ENCODE measurements at regions not wholly inside any gene's neighbourhood (a gene's known extent, or its start where the extent isn't known, plus 50 kb on each side); places are given as distances from the start of the nearest gene placed in this dataset.

DNA sequence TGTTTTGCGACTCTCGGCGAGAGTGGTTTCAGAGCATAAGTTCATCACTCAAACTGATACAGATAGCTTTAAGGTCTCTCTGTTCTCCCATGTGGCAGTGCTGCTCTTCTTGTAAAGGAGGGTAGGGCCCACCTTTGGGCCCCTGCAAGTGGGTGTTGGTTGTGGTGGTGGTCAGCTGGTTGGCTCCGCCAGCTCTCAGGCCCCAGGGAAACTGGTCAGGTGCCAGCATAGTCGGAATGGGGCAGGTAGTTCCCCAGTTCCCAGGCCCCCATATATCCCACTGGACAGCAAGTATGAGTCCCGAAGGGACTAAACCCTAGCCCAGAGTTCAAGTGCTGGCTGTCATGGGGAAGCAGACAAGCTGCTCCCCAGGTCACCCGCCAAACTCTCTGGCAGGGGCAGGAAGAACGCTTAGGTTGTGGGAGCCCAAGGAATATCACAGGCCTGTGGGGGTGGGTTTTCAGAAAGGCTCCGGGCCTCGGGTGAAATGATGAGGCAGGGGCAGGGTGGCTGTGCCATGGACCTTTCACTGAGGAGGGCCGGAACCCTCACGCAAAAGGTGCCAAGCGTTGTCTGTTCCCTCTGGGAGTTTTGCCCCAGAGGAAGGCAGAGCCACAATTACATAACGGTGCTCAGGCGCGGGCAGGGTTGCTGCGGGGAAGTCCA is 185.1 kb downstream of the EFHB start:
- H3K4me1 Mint-ChIP-seq: no peaks in the 10 kb centered on the region
- no peaks in the 10 kb centered on the region for H3K36me3 Mint-ChIP-seq (ENCODE audit: low read depth)
- no peak for ATAC-seq (replicated peaks)

DNA sequence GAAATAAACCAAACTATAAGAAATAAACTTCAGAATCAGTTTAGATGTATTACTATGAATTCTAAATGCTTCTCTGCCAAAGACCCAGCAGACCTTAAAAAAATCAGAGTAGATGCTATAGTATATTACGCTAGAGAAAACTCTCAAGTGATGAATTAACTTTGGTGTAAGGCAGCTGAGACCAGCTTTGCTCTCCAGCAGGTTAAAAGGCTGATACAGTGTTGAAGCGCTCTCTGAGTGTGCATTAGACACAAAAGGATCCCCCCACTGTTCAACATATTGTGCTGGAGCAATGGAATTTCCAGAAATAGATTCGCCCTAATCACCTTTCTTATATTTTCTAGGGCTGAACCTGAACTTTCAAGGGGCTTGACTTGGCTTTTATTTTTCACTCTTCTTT is 190.0 kb downstream of the EFHB start:
- Mint-ChIP-seq H3K4me1 (no peaks in the 10 kb centered on the region), H3K9me3 (no peaks in the 10 kb centered on the region), H3K4me3 (no peak overlapping the region), H3K27me3 (peaks cover 8% of the 10 kb centered on the region), H3K27ac (no peak overlapping the region), H3K36me3 (ENCODE audit: low read depth) (no peaks in the 10 kb centered on the region)
- no peak for ATAC-seq (replicated peaks)

More for the DNA sequence above, 185.1 kb downstream of the EFHB start:
- H3K4me3 Mint-ChIP-seq: no peak overlapping the region
- H3K27me3 Mint-ChIP-seq: no peaks in the 10 kb centered on the region
- no peak overlapping the region for H3K27ac Mint-ChIP-seq
- peaks cover 4% of the 10 kb centered on the region for H3K9me3 Mint-ChIP-seq

DNA sequence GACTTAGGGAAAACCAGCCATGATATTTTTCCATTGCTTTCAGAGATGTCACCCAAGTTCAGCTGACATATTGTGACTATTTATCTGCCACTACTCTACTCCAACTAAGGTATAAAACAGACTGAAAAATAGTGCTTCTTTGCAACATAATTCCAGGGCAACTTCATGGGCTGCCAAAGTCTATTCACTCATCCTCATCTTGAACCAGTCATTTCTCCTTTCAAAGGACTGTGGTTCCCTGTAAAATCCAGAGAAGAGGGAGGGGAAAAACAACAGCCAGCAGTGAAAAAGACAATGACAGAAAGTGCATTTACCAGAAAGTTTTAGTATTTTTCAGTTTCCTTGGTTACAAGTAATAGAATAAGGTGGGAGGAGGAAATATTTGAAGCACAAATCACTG is 191.1 kb downstream of the EFHB start:
- Mint-ChIP-seq H3K27me3 (peaks cover 12% of the 10 kb centered on the region), H3K4me3 (no peak overlapping the region), H3K36me3 (ENCODE audit: low read depth) (no peaks in the 10 kb centered on the region), H3K9me3 (no peaks in the 10 kb centered on the region), H3K27ac (no peak overlapping the region), H3K4me1 (no peaks in the 10 kb centered on the region)
- ATAC-seq (replicated peaks): no peak

DNA sequence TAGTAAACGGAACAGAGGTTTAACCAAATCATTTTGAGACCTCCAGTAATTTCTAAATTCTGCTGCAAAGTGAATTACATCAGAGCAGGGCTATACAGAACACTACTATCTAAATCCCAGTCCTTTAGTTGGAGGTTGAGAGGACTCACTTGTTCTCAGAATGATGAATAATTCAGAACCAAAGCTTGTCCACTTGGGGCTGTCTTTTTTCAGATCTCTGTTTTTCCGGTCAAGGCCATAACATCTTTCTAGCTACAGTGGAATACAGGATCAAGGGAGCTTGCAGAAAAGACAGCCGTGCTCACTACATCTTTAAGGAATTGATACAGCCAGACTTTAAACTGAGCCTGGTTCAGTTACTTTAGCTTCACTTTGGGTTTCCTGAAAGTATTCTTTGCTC is 194.5 kb downstream of the EFHB start:
- ATAC-seq (replicated peaks): no peak
- H3K36me3 Mint-ChIP-seq (ENCODE audit: low read depth): no peaks in the 10 kb centered on the region
- H3K4me3 Mint-ChIP-seq: no peak overlapping the region
- no peaks in the 10 kb centered on the region for H3K9me3 Mint-ChIP-seq
- no peaks in the 10 kb centered on the region for H3K4me1 Mint-ChIP-seq
- H3K27ac Mint-ChIP-seq: no peak overlapping the region
- H3K27me3 Mint-ChIP-seq: peaks cover 20% of the 10 kb centered on the region

DNA sequence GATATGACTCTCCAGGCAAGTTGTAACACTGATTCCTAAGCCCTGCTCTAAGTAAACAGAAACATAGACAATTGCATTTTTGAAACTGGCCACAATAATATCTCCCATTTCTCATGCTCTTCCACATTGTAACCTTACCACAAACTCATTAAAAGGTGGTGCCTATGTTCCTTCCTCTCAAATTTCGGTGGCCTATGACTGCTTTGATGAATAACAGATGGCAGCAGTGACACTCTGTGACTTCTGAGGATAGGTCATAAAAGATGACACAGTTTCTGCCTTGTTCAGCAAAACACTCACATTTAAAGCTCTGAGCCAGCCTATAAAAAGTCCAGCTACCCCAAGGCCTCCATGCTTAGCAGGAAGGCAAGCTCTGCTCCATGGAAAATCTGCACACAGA is 195.2 kb downstream of the EFHB start:
- ATAC-seq (replicated peaks): no peak
- Mint-ChIP-seq H3K4me1 (no peaks in the 10 kb centered on the region), H3K9me3 (no peaks in the 10 kb centered on the region), H3K36me3 (ENCODE audit: low read depth) (no peaks in the 10 kb centered on the region), H3K27me3 (peaks cover 20% of the 10 kb centered on the region), H3K4me3 (no peak overlapping the region), H3K27ac (no peak overlapping the region)

- H3K27ac Mint-ChIP-seq: no peak overlapping the region
- no peaks in the 10 kb centered on the region for H3K36me3 Mint-ChIP-seq (ENCODE audit: low read depth)
- no peak overlapping the region for H3K4me3 Mint-ChIP-seq
- no peaks in the 10 kb centered on the region for H3K9me3 Mint-ChIP-seq
- H3K4me1 Mint-ChIP-seq: no peaks in the 10 kb centered on the region
- no peak for ATAC-seq (replicated peaks)
- peaks cover 18% of the 10 kb centered on the region for H3K27me3 Mint-ChIP-seq
Measured at GRCh38 chr3:19735111-19735510, 198.9 kb downstream of the EFHB start.

GRCh38 chr3:19734453-19734852 is 199.6 kb downstream of the EFHB start:
- no peak for ATAC-seq (replicated peaks)
- H3K4me3 Mint-ChIP-seq: no peak overlapping the region
- no peaks in the 10 kb centered on the region for H3K4me1 Mint-ChIP-seq
- no peaks in the 10 kb centered on the region for H3K36me3 Mint-ChIP-seq (ENCODE audit: low read depth)
- H3K9me3 Mint-ChIP-seq: no peaks in the 10 kb centered on the region
- H3K27ac Mint-ChIP-seq: no peak overlapping the region
- peaks cover 18% of the 10 kb centered on the region for H3K27me3 Mint-ChIP-seq

- no peaks in the 10 kb centered on the region for H3K36me3 Mint-ChIP-seq (ENCODE audit: low read depth)
- no peaks in the 10 kb centered on the region for H3K9me3 Mint-ChIP-seq
- H3K4me1 Mint-ChIP-seq: no peaks in the 10 kb centered on the region
- H3K27me3 Mint-ChIP-seq: no peaks in the 10 kb centered on the region
- no peak overlapping the region for H3K27ac Mint-ChIP-seq
- ATAC-seq (replicated peaks): no peak
- H3K4me3 Mint-ChIP-seq: no peak overlapping the region
Measured at GRCh38 chr3:19725000-19725399, 209.0 kb downstream of the EFHB start.

DNA sequence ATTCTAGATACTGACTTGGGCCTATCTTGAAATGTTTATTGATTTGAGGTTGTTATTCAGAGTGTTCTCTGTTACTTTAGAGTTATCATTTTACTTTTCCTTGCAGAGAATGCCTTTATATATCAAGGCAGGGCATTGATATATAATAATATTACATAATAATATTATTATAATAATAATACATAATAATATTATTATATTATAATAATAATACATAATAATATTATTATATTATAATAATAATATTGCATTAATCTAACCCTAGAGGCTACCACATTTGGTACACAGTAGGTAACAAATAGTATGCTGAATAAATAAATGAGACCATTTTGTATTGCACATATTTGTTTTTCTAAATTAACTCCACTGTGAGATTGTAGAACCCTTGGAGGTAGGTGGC is 216.3 kb downstream of the EFHB start:
- ATAC-seq (replicated peaks): no peak
- no peak overlapping the region for H3K27ac Mint-ChIP-seq
- H3K4me1 Mint-ChIP-seq: no peaks in the 10 kb centered on the region
- H3K36me3 Mint-ChIP-seq (ENCODE audit: low read depth): no peaks in the 10 kb centered on the region
- H3K4me3 Mint-ChIP-seq: no peak overlapping the region
- no peaks in the 10 kb centered on the region for H3K27me3 Mint-ChIP-seq
- no peaks in the 10 kb centered on the region for H3K9me3 Mint-ChIP-seq

GRCh38 chr3:19711160-19711782 is 222.7 kb downstream of the EFHB start:
- no peak overlapping the region for H3K4me3 Mint-ChIP-seq
- peaks cover 3% of the 10 kb centered on the region for H3K27me3 Mint-ChIP-seq
- H3K27ac Mint-ChIP-seq: no peak overlapping the region
- H3K9me3 Mint-ChIP-seq: no peaks in the 10 kb centered on the region
- ATAC-seq (replicated peaks): no peak
- no peaks in the 10 kb centered on the region for H3K36me3 Mint-ChIP-seq (ENCODE audit: low read depth)
- no peaks in the 10 kb centered on the region for H3K4me1 Mint-ChIP-seq

DNA sequence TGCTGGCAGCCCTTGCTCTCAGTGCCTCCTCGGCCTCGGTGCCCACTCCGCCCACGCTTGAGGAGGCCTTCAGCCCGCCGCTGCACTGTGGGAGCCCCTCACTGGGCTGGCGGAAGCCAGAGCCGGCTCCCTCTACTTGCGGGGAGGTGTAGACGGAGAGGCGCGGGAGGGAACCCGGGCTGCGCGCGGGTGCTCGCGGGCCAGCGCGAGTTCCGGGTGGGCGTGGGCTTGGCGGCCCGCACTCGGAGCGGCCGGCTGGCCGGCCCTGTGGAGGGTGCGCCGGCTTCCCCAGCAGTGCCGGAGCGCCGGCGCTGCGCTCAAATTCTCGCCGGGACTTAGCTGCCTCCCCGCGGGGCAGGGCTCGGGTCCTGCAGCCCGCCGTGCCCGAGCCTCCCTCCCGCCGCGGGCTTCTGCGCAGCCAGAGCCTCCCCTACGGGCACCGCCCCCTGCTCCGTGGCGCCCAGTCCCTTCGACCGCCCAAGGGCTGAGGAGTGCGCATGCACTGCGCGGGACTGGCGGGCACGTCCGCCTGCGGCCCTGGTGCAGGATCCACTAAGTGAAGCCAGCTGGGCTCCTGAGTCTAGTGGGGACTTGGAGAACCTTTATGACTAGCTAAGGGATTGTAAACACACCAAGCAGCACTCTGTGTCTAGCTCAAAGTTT is 231.5 kb downstream of the EFHB start:
- Mint-ChIP-seq H3K4me3 (no peak overlapping the region), H3K27ac (no peak overlapping the region), H3K27me3 (peaks cover 4% of the 10 kb centered on the region), H3K36me3 (ENCODE audit: low read depth) (no peaks in the 10 kb centered on the region), H3K4me1 (no peaks in the 10 kb centered on the region), H3K9me3 (peaks cover 6% of the 10 kb centered on the region)
- no peak for ATAC-seq (replicated peaks)

DNA sequence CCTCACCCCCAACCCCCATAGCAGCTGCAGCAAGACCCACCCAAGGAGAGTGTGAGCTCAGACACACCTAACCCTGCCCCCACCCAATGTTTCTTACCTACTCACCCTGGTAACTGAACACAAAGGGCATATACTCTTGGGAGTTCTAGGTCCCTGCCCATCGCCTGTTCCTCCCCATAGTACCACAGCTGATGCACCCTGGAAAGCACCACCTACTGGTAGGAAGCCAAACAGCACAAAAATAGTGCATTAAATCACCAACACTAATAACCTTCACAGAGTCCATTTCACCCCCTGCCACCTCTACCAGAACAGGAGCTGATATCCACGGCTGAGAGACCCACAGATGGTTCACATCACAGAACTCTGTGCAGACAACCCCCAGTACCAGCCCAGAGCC is 245.2 kb downstream of the EFHB start:
- H3K36me3 Mint-ChIP-seq (ENCODE audit: low read depth): no peaks in the 10 kb centered on the region
- H3K4me3 Mint-ChIP-seq: no peak overlapping the region
- no peak for ATAC-seq (replicated peaks)
- no peak overlapping the region for H3K27ac Mint-ChIP-seq
- peaks cover 15% of the 10 kb centered on the region for H3K9me3 Mint-ChIP-seq
- H3K27me3 Mint-ChIP-seq: peaks cover 4% of the 10 kb centered on the region
- H3K4me1 Mint-ChIP-seq: no peaks in the 10 kb centered on the region

- H3K27me3 Mint-ChIP-seq: peaks cover 3% of the 10 kb centered on the region
- no peak overlapping the region for H3K4me3 Mint-ChIP-seq
- no peaks in the 10 kb centered on the region for H3K36me3 Mint-ChIP-seq (ENCODE audit: low read depth)
- no peak for ATAC-seq (replicated peaks)
- H3K4me1 Mint-ChIP-seq: no peaks in the 10 kb centered on the region
- H3K9me3 Mint-ChIP-seq: peaks cover 2% of the 10 kb centered on the region
- H3K27ac Mint-ChIP-seq: no peak overlapping the region
Measured at GRCh38 chr3:19668163-19668562, 265.9 kb downstream of the EFHB start.

DNA sequence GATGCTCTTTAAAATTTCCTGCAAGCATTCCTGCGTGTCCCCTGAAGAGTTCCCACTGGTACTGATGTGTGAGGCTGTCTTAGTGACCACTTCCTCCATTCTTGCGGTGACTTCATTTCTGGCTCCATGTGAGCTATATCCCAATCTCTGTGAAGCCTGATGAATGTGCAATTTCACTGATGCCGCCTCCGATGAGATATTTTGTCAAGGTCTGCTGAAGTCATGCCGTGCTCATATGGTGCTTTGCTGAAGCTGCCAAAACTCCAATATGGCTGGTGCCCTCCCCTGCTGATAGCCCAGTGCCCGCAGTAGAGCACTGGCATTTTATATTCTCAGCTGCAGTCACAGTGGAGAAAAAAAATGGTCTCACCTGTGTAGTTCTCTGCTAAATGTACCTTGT is 271.5 kb downstream of the EFHB start:
- Mint-ChIP-seq H3K36me3 (ENCODE audit: low read depth) (no peaks in the 10 kb centered on the region), H3K4me1 (no peaks in the 10 kb centered on the region), H3K9me3 (peaks cover 4% of the 10 kb centered on the region), H3K27me3 (peaks cover 3% of the 10 kb centered on the region), H3K27ac (no peak overlapping the region), H3K4me3 (no peak overlapping the region)
- ATAC-seq (replicated peaks): no peak

DNA sequence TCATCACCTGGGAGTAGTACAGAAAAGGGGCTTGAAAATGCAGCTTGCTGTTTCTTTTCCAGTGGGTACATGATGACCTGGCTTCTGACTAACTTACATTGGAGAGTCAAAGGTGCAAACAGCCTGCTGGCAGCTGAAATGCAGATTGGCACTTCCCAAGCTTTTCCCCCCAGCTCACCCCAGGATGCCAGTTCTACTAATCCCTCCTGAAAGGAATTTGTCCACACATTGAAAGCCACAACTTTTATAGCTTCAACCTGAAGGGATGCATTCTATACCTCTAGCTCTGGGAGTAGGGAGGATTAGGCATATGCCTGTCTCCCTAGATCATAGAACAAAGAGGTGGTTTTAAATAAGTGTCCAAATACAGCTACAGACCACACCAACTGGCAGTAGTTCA is 281.7 kb downstream of the EFHB start:
- H3K4me3 Mint-ChIP-seq: no peak overlapping the region
- H3K36me3 Mint-ChIP-seq (ENCODE audit: low read depth): no peaks in the 10 kb centered on the region
- H3K27ac Mint-ChIP-seq: no peak overlapping the region
- peaks cover 29% of the 10 kb centered on the region for H3K9me3 Mint-ChIP-seq
- no peaks in the 10 kb centered on the region for H3K27me3 Mint-ChIP-seq
- no peak for ATAC-seq (replicated peaks)
- H3K4me1 Mint-ChIP-seq: no peaks in the 10 kb centered on the region
